Neural crest cell (in vitro differentiated cells): ENCODE measurements at regions not wholly inside any gene's neighbourhood (a gene's known extent, or its start where the extent isn't known, plus 50 kb on each side); places are given as distances from the start of the nearest gene placed in this dataset.

Experiments
- DNase-seq: peaks from one replicate; pipeline ENCODE4 v3.0.0; 2021; ENCODE audit warnings: low read depth, mixed read lengths, low spot score
- H3K27ac Mint-ChIP-seq: one replicate; pipeline ENCODE4 v1.8.0; 2021; ENCODE audit warnings: mild to moderate bottlenecking, mixed read lengths; ENCODE audit not compliant: unreplicated experiment
- H3K27me3 Mint-ChIP-seq: 2 replicates; pipeline ENCODE4 v1.8.0; 2021; ENCODE audit warnings: low read depth, mild to moderate bottlenecking, mixed read lengths
- H3K36me3 Mint-ChIP-seq: 2 replicates; pipeline ENCODE4 v1.8.0; 2021; ENCODE audit warnings: low read depth, mild to moderate bottlenecking, mixed read lengths
- H3K4me1 Mint-ChIP-seq: 2 replicates; pipeline ENCODE4 v1.8.0; 2021; ENCODE audit warnings: mixed read lengths
- H3K4me3 Mint-ChIP-seq: one replicate; pipeline ENCODE4 v1.8.0; 2021; ENCODE audit warnings: mild to moderate bottlenecking, mixed read lengths
- H3K9me3 Mint-ChIP-seq: 2 replicates; pipeline ENCODE4 v1.8.0; 2021; ENCODE audit warnings: mixed read lengths
- CTCF ChIP-seq: fragments of 200-600 bp; sonication (generic); conservative IDR thresholded peaks from 2 replicates; pipeline ENCODE4 v1.5.0; 2021; ENCODE audit warnings: antibody characterized with exemption, mild to moderate bottlenecking

- Mint-ChIP-seq H3K4me3 (no peak overlapping the region), H3K27me3 (no peaks in the 10 kb centered on the region), H3K4me1 (no peaks in the 10 kb centered on the region), H3K27ac (no peak overlapping the region), H3K36me3 (no peaks in the 10 kb centered on the region), H3K9me3 (no peaks in the 10 kb centered on the region)
- no peak for TF ChIP-seq CTCF
- no peak for DNase-seq
Measured at GRCh38 chr19:33954686-33955085, 158.0 kb downstream of the KCTD15 start.

GRCh38 chr19:33956941-33957340 lies 160.3 kb downstream of the KCTD15 start:
- H3K27ac Mint-ChIP-seq, result no peak overlapping the region
- DNase-seq, result no peak
- H3K4me1 Mint-ChIP-seq, result no peaks in the 10 kb centered on the region
- no peak for TF ChIP-seq CTCF
- no peaks in the 10 kb centered on the region for H3K36me3 Mint-ChIP-seq
- H3K27me3 Mint-ChIP-seq, result peaks cover 7% of the 10 kb centered on the region
- no peak overlapping the region for H3K4me3 Mint-ChIP-seq
- H3K9me3 Mint-ChIP-seq, result no peaks in the 10 kb centered on the region

GRCh38 chr19:33957804-33958203 lies 161.1 kb downstream of the KCTD15 start:
- H3K27me3 Mint-ChIP-seq, result peaks cover 7% of the 10 kb centered on the region
- no peak overlapping the region for H3K27ac Mint-ChIP-seq
- H3K36me3 Mint-ChIP-seq, result no peaks in the 10 kb centered on the region
- H3K4me1 Mint-ChIP-seq, result no peaks in the 10 kb centered on the region
- no peak for DNase-seq
- H3K4me3 Mint-ChIP-seq, result no peak overlapping the region
- no peak for TF ChIP-seq CTCF
- no peaks in the 10 kb centered on the region for H3K9me3 Mint-ChIP-seq

GRCh38 chr19:33960566-33960965 lies 163.9 kb downstream of the KCTD15 start:
- no peaks in the 10 kb centered on the region for H3K9me3 Mint-ChIP-seq
- no peaks in the 10 kb centered on the region for H3K36me3 Mint-ChIP-seq
- no peak overlapping the region for H3K4me3 Mint-ChIP-seq
- no peak for TF ChIP-seq CTCF
- peaks cover 7% of the 10 kb centered on the region for H3K27me3 Mint-ChIP-seq
- no peak for DNase-seq
- no peak overlapping the region for H3K27ac Mint-ChIP-seq
- H3K4me1 Mint-ChIP-seq, result no peaks in the 10 kb centered on the region

- no peak overlapping the region for H3K27ac Mint-ChIP-seq
- H3K4me3 Mint-ChIP-seq, result no peak overlapping the region
- H3K36me3 Mint-ChIP-seq, result peaks cover 6% of the 10 kb centered on the region
- peaks cover 11% of the 10 kb centered on the region for H3K27me3 Mint-ChIP-seq
- no peaks in the 10 kb centered on the region for H3K4me1 Mint-ChIP-seq
- H3K9me3 Mint-ChIP-seq, result peaks cover 7% of the 10 kb centered on the region
- no peak for DNase-seq
- no peak for TF ChIP-seq CTCF
Measured at GRCh38 chr19:33962161-33962560, 165.5 kb downstream of the KCTD15 start.

- Mint-ChIP-seq H3K4me1 (no peaks in the 10 kb centered on the region), H3K27me3 (peaks cover 11% of the 10 kb centered on the region), H3K27ac (no peak overlapping the region), H3K36me3 (peaks cover 7% of the 10 kb centered on the region), H3K4me3 (no peak overlapping the region), H3K9me3 (peaks cover 7% of the 10 kb centered on the region)
- no peak for DNase-seq
- TF ChIP-seq CTCF, result no peak
Measured at GRCh38 chr19:33963514-33963913, 166.8 kb downstream of the KCTD15 start.
